ENCODE measurements at regions not wholly inside any gene's neighbourhood (a gene's known extent, or its start where the extent isn't known, plus 50 kb on each side); places are given as distances from the start of the nearest gene placed in this dataset.

GRCh38 chr6:98463038-98464000, 371.1 kb upstream of the POU3F2 start:
- DNase-seq (ENCODE audit: low read depth) = no peak

GRCh38 chr6:98467091-98467490, 367.3 kb upstream of the POU3F2 start:
- no peak for DNase-seq (ENCODE audit: low read depth)

- no peak for DNase-seq (ENCODE audit: low read depth)
These were observed 366.5 kb upstream of the POU3F2 start for GRCh38 chr6:98467902-98468301.

GRCh38 chr6:98469141-98469540, 365.2 kb upstream of the POU3F2 start:
- DNase-seq (ENCODE audit: low read depth) = no peak

- DNase-seq (ENCODE audit: low read depth) = no peak
These were observed 363.6 kb upstream of the POU3F2 start for GRCh38 chr6:98470821-98471220.

- no peak for DNase-seq (ENCODE audit: low read depth)
These were observed 362.9 kb upstream of the POU3F2 start for GRCh38 chr6:98471444-98471843.

GRCh38 chr6:98477231-98477630, 357.1 kb upstream of the POU3F2 start:
- DNase-seq (ENCODE audit: low read depth) = no peak

- no peak for DNase-seq (ENCODE audit: low read depth)
These were observed 349.7 kb upstream of the POU3F2 start for GRCh38 chr6:98484696-98485095.

- no peak for DNase-seq (ENCODE audit: low read depth)
These were observed 348.8 kb upstream of the POU3F2 start for GRCh38 chr6:98485593-98485992.

- DNase-seq (ENCODE audit: low read depth) = no peak
These were observed 348.3 kb upstream of the POU3F2 start for GRCh38 chr6:98486057-98486456.

GRCh38 chr6:98487612-98488011, 346.8 kb upstream of the POU3F2 start:
- no peak for DNase-seq (ENCODE audit: low read depth)

- DNase-seq (ENCODE audit: low read depth) = no peak
These were observed 336.1 kb upstream of the POU3F2 start for GRCh38 chr6:98498144-98498775.

GRCh38 chr6:98498866-98499265, 335.5 kb upstream of the POU3F2 start:
- DNase-seq (ENCODE audit: low read depth) = no peak

- no peak for DNase-seq (ENCODE audit: low read depth)
These were observed 320.2 kb upstream of the POU3F2 start for GRCh38 chr6:98514073-98514720.

- no peak for DNase-seq (ENCODE audit: low read depth)
These were observed 319.6 kb upstream of the POU3F2 start for GRCh38 chr6:98514796-98515195.

GRCh38 chr6:98516206-98516605, 318.2 kb upstream of the POU3F2 start:
- no peak for DNase-seq (ENCODE audit: low read depth)

GRCh38 chr6:98516866-98517265, 317.5 kb upstream of the POU3F2 start:
- DNase-seq (ENCODE audit: low read depth) = no peak

- DNase-seq (ENCODE audit: low read depth) = no peak
These were observed 308.5 kb upstream of the POU3F2 start for GRCh38 chr6:98525860-98526259.

GRCh38 chr6:98526465-98526864, 307.9 kb upstream of the POU3F2 start:
- no peak for DNase-seq (ENCODE audit: low read depth)

- DNase-seq (ENCODE audit: low read depth) = no peak
These were observed 305.0 kb upstream of the POU3F2 start for GRCh38 chr6:98529364-98529763.

- no peak for DNase-seq (ENCODE audit: low read depth)
These were observed 303.6 kb upstream of the POU3F2 start for GRCh38 chr6:98530732-98531131.

GRCh38 chr6:98532004-98532403, 302.4 kb upstream of the POU3F2 start:
- DNase-seq (ENCODE audit: low read depth) = no peak

GRCh38 chr6:98539741-98540140, 294.6 kb upstream of the POU3F2 start:
- no peak for DNase-seq (ENCODE audit: low read depth)
